ENCODE measurements at regions not wholly inside any gene's neighbourhood (a gene's known extent, or its start where the extent isn't known, plus 50 kb on each side); places are given as distances from the start of the nearest gene placed in this dataset.

DNA sequence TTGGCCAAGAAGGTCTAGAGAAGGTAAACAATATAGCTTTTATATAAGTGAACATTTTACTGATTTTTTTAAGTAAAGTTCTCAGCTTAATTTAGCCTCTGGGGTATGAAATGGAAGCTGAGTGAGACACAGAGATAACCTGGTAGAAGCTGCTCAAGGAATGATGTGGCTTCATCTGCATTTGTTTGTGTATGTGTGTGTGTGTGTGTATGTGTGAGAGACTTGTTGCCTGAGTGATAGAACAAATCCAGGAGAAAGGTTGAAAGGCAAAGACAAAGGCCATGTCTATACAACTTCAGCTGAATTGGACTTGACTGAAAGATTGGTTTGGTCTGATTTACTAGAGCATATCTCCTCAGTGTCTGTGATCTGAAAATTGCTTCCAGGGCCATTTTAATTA lies 63.6 kb downstream of the PCDH7 start:
- no peaks in the 10 kb centered on the region for H3K36me3 ChIP-seq (ENCODE audit: control insufficient read depth, insufficient read depth, low read length)
- no peak overlapping the region for H3K4me3 ChIP-seq (ENCODE audit: extremely low read depth, insufficient read depth, low read length, poor library complexity, severe bottlenecking)
- no peaks in the 10 kb centered on the region for H3K4me1 ChIP-seq (ENCODE audit: control insufficient read depth, insufficient read depth, low read length, poor library complexity, severe bottlenecking)
- H3K27ac ChIP-seq (ENCODE audit: low read depth, low read length, severe bottlenecking): no peak overlapping the region
- no peaks in the 10 kb centered on the region for H3K9me3 ChIP-seq (ENCODE audit: control insufficient read depth, low read length)

DNA sequence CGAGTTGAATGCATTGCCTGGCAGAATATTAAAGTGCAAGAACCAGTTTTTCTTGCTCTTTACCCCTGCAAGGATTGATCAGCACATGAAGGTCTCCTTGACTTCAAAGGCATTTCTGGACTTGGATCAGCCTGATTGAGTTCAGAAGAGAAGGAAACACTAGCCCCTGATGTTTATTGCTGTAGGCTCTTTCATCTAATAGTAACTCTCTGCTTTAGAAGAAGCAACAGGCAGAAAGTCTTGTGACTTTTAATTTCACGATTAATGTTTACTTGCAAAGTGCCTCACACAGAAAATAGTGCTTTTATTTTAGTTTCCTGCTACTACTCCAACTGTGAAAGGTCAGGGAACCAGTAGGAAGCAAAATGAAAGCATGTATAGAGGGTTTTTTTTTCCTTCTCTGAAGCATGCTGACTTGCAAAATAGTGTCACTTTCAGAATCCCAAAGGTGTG lies 69.1 kb downstream of the PCDH7 start:
- no peak overlapping the region for H3K27ac ChIP-seq (ENCODE audit: low read depth, low read length, severe bottlenecking)
- WGBS, 2 experiments (ENCODE audit: insufficient coverage in 2 of 2): 71 to 86% methylated on average over 1 of the region's 2 CpGs
- H3K9me3 ChIP-seq (ENCODE audit: control insufficient read depth, low read length): no peaks in the 10 kb centered on the region
- H3K4me1 ChIP-seq (ENCODE audit: control insufficient read depth, insufficient read depth, low read length, poor library complexity, severe bottlenecking): no peaks in the 10 kb centered on the region
- H3K36me3 ChIP-seq (ENCODE audit: control insufficient read depth, insufficient read depth, low read length): no peaks in the 10 kb centered on the region
- H3K4me3 ChIP-seq (ENCODE audit: extremely low read depth, insufficient read depth, low read length, poor library complexity, severe bottlenecking): no peak overlapping the region

DNA sequence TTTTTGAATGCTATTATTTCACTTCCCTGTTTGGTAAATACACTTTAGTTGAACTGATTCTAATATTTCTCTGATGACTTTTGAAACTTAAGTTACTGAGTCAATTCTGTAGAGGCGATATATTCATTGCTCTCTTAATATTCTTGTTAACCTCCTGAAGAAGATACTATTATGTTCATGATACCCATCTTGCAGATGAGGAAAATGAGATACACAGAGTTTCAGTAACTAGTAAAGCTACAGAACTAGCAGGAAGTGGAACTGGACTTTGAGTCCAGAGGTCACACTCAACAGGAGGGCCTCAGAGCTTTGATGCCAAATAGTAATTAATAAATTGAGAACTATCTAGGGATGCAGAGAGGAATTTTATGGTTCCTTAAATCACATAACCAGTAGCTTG lies 70.0 kb downstream of the PCDH7 start:
- no peak overlapping the region for H3K4me3 ChIP-seq (ENCODE audit: extremely low read depth, insufficient read depth, low read length, poor library complexity, severe bottlenecking)
- H3K4me1 ChIP-seq (ENCODE audit: control insufficient read depth, insufficient read depth, low read length, poor library complexity, severe bottlenecking): no peaks in the 10 kb centered on the region
- WGBS, 2 experiments (ENCODE audit: insufficient coverage in 2 of 2): no CpG with 5 or more reads among the region's 1 CpG
- peaks cover 1% of the 10 kb centered on the region for H3K36me3 ChIP-seq (ENCODE audit: control insufficient read depth, insufficient read depth, low read length)
- H3K9me3 ChIP-seq (ENCODE audit: control insufficient read depth, low read length): no peaks in the 10 kb centered on the region
- no peak overlapping the region for H3K27ac ChIP-seq (ENCODE audit: low read depth, low read length, severe bottlenecking)

DNA sequence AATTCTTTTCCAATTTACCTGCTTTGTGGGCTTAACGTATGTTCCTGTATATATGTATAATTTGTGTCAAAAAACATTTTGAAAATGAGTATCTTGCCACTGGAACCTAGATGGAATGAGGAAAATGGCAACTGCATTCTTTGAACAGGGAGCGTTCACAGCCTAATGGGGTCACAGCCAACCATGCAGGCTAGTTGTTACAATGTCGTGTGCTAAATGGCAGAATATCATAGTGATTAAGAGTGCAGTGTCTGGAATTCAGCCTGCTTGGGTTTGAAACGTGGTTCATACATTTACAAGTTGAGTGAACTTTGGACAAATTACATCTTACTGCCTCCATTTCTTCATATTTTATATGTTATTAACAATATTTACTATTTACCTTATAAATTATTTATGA lies 70.8 kb downstream of the PCDH7 start:
- Histone ChIP-seq H3K36me3 (ENCODE audit: control insufficient read depth, insufficient read depth, low read length) (peaks cover 4% of the 10 kb centered on the region), H3K27ac (ENCODE audit: low read depth, low read length, severe bottlenecking) (no peak overlapping the region), H3K9me3 (ENCODE audit: control insufficient read depth, low read length) (no peaks in the 10 kb centered on the region), H3K4me1 (ENCODE audit: control insufficient read depth, insufficient read depth, low read length, poor library complexity, severe bottlenecking) (no peaks in the 10 kb centered on the region), H3K4me3 (ENCODE audit: extremely low read depth, insufficient read depth, low read length, poor library complexity, severe bottlenecking) (no peak overlapping the region)
- WGBS, 2 experiments (ENCODE audit: insufficient coverage in 2 of 2): 87 to 89% methylated on average over 1 to 2 of the region's 4 CpGs

DNA sequence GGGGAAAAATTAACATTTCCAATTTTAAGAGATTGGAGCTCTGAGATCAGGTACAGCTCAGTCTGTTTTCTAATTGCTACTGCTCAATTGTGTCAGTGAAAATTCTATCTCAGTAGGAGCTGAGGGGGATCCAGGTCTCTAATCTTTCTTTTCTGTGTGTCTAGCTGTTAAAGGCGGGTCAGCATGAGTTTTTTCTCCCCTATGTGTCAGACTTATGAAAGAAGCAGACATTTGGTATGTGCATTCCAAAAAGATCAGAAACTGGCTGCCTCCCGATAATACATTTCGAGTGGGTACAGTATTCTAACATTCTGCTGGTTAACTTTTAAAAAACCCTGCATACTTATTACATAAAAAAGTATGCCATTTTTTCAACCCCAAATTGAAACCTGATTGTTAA lies 72.4 kb downstream of the PCDH7 start:
- Histone ChIP-seq H3K27ac (ENCODE audit: low read depth, low read length, severe bottlenecking) (no peak overlapping the region), H3K36me3 (ENCODE audit: control insufficient read depth, insufficient read depth, low read length) (peaks cover 4% of the 10 kb centered on the region), H3K4me3 (ENCODE audit: extremely low read depth, insufficient read depth, low read length, poor library complexity, severe bottlenecking) (no peak overlapping the region), H3K4me1 (ENCODE audit: control insufficient read depth, insufficient read depth, low read length, poor library complexity, severe bottlenecking) (no peaks in the 10 kb centered on the region), H3K9me3 (ENCODE audit: control insufficient read depth, low read length) (no peaks in the 10 kb centered on the region)
- WGBS, 2 experiments (ENCODE audit: insufficient coverage in 2 of 2): 100% methylated on average over 1 of the region's 3 CpGs; no CpG with 5 or more reads in 1 of the 2 experiments

DNA sequence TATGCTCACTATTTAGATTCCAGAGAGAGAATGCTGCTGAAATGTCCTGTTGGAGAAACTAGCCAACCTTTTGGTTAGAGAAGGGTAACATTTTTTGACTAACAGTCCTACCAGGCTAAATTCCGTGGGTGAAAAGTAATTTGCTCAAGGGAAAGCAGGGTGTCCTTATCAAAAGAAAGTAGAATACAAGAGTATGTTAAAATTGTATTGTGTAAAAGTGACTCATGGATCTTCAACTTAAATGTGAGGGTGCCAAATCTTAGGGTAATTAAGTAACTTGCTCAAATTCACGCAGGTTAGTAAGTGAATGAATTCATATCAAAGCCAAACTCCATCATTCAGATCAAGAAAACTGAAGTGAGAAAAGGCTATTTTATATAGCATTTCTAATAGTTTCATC lies 81.7 kb downstream of the PCDH7 start:
- Histone ChIP-seq H3K4me3 (ENCODE audit: extremely low read depth, insufficient read depth, low read length, poor library complexity, severe bottlenecking) (no peak overlapping the region), H3K27ac (ENCODE audit: low read depth, low read length, severe bottlenecking) (no peak overlapping the region), H3K4me1 (ENCODE audit: control insufficient read depth, insufficient read depth, low read length, poor library complexity, severe bottlenecking) (peaks cover 3% of the 10 kb centered on the region), H3K9me3 (ENCODE audit: control insufficient read depth, low read length) (no peaks in the 10 kb centered on the region), H3K36me3 (ENCODE audit: control insufficient read depth, insufficient read depth, low read length) (peaks cover 4% of the 10 kb centered on the region)
- WGBS, 2 experiments (ENCODE audit: insufficient coverage in 2 of 2): 75 to 100% methylated on average over 1 of the region's 2 CpGs

DNA sequence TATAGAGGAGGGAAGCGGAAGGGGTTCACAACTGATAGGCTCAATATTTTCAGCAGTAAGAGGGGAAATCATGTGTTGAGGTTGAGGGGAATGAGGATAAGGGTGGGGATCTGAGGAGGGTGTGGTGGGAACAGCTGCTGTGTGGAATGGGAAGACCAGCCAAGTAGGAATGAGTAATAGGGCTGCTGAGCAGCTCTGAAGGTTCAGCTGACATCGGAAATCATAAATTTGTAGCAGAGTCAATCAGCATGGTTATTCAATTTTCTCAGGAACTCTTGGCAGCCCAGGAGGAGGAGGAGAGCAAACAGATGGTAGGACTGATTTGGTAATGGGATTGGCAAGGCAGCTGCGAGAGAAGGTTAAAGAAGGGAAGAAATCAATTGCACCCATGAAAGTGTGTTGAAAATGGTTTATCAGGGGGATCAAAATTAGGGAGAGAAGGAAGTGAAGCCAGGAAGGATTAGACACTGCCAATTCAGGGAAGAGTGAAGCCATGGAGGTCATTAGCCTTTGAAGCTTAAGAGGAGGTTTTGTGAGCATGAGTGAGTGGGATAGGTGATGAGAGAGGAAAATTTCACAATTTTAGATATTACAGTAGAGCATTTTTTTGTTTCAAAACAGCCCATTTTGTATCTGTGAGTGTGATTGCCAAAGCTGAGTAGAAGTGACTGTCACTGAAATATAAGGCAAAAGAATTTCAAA lies 82.6 kb downstream of the PCDH7 start:
- Histone ChIP-seq H3K4me1 (ENCODE audit: control insufficient read depth, insufficient read depth, low read length, poor library complexity, severe bottlenecking) (peaks cover 3% of the 10 kb centered on the region), H3K9me3 (ENCODE audit: control insufficient read depth, low read length) (no peaks in the 10 kb centered on the region), H3K4me3 (ENCODE audit: extremely low read depth, insufficient read depth, low read length, poor library complexity, severe bottlenecking) (no peak overlapping the region), H3K36me3 (ENCODE audit: control insufficient read depth, insufficient read depth, low read length) (peaks cover 4% of the 10 kb centered on the region), H3K27ac (ENCODE audit: low read depth, low read length, severe bottlenecking) (no peak overlapping the region)
- 96% methylated on average over 3 of the region's 3 CpGs for WGBS, 2 experiments (ENCODE audit: insufficient coverage in 2 of 2)

DNA sequence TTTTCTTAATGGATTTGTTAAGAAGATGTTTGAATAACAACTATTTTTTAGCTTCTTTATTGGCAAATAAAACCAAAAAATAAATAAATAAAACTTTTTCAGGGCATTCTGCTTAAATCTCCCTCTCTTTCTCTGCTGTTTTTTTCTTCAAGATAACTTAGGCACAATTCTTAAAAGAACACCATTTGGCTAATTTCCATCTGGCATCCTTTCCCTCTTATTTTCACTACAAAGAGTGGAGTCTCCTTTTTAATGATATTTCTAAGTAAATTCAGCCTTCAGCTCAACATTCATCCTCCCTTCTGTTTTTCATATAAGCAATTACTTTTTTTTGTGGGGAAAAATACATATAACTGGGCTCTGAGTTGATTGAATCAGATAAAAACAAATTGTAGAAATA lies 88.1 kb downstream of the PCDH7 start:
- Histone ChIP-seq H3K4me3 (ENCODE audit: extremely low read depth, insufficient read depth, low read length, poor library complexity, severe bottlenecking) (no peak overlapping the region), H3K9me3 (ENCODE audit: control insufficient read depth, low read length) (no peaks in the 10 kb centered on the region), H3K4me1 (ENCODE audit: control insufficient read depth, insufficient read depth, low read length, poor library complexity, severe bottlenecking) (no peaks in the 10 kb centered on the region), H3K27ac (ENCODE audit: low read depth, low read length, severe bottlenecking) (no peak overlapping the region), H3K36me3 (ENCODE audit: control insufficient read depth, insufficient read depth, low read length) (peaks cover 4% of the 10 kb centered on the region)

DNA sequence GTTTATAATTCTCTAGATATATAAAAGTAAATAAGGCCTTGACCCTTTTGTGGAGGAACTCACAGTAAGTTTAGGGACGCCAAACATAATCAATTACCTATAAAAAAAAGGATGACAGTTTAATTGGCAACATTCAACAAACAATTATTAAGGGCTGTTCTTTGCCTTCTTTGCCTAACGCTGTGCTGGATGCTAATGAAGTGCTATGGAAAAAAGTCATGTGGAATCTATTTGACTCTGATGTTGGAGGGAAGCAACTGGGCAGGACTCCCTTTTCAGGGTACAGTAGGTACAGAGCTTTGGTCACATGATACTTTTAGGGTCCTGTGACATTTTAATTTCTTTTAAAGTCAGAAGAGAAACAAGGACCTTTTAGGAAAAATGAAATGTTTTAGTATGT lies 91.1 kb downstream of the PCDH7 start:
- no peaks in the 10 kb centered on the region for H3K4me1 ChIP-seq (ENCODE audit: control insufficient read depth, insufficient read depth, low read length, poor library complexity, severe bottlenecking)
- no peaks in the 10 kb centered on the region for H3K36me3 ChIP-seq (ENCODE audit: control insufficient read depth, insufficient read depth, low read length)
- no peaks in the 10 kb centered on the region for H3K9me3 ChIP-seq (ENCODE audit: control insufficient read depth, low read length)
- WGBS, 2 experiments (ENCODE audit: insufficient coverage in 2 of 2): no CpG with 5 or more reads among the region's 2 CpGs
- no peak overlapping the region for H3K4me3 ChIP-seq (ENCODE audit: extremely low read depth, insufficient read depth, low read length, poor library complexity, severe bottlenecking)
- H3K27ac ChIP-seq (ENCODE audit: low read depth, low read length, severe bottlenecking): no peak overlapping the region

DNA sequence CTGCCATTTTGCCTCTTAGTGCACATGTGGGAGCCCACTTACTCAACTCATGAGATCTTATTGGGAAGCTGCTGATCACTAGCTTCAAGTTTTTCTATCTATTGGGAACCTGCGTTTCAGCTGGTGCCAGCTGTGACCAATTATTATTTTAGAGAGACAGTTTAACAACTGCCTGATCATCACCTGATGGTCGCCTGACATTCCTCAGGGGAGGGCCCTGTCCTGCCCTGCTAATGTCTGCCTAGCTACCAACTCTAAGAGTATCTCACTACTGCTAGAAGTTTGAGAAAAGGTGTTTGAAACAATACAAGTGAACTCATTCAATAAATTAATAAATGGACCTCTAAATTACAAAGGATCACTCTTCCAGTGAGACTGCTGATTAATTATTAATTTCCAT lies 95.5 kb downstream of the PCDH7 start:
- Histone ChIP-seq H3K36me3 (ENCODE audit: control insufficient read depth, insufficient read depth, low read length) (no peaks in the 10 kb centered on the region), H3K4me3 (ENCODE audit: extremely low read depth, insufficient read depth, low read length, poor library complexity, severe bottlenecking) (no peak overlapping the region), H3K4me1 (ENCODE audit: control insufficient read depth, insufficient read depth, low read length, poor library complexity, severe bottlenecking) (no peaks in the 10 kb centered on the region), H3K9me3 (ENCODE audit: control insufficient read depth, low read length) (no peaks in the 10 kb centered on the region), H3K27ac (ENCODE audit: low read depth, low read length, severe bottlenecking) (no peak overlapping the region)
- WGBS, 2 experiments (ENCODE audit: insufficient coverage in 2 of 2): 100% methylated on average over 1 to 2 of the region's 2 CpGs

DNA sequence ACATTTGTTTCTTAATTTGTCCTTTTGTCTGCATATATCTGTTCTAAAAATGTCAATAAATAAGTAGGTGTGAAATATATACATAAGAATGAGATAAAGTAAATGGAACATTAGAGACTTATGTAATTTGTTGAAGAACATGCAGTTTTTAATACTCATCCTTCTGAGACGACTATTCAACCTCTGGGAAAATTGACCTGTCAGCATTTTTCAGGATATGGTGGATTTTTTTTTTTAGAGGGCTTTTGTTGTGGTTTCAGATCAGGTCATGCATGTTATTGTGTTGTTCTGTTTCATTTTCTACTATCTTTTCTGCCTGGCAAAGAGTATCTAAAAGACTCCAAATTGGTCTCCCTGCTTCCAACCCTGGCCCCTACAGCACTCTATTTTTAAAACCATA lies 97.3 kb downstream of the PCDH7 start:
- Histone ChIP-seq H3K4me3 (ENCODE audit: extremely low read depth, insufficient read depth, low read length, poor library complexity, severe bottlenecking) (no peak overlapping the region), H3K4me1 (ENCODE audit: control insufficient read depth, insufficient read depth, low read length, poor library complexity, severe bottlenecking) (peaks cover 6% of the 10 kb centered on the region), H3K27ac (ENCODE audit: low read depth, low read length, severe bottlenecking) (no peak overlapping the region), H3K9me3 (ENCODE audit: control insufficient read depth, low read length) (no peaks in the 10 kb centered on the region), H3K36me3 (ENCODE audit: control insufficient read depth, insufficient read depth, low read length) (no peaks in the 10 kb centered on the region)
- 80% methylated on average over 1 of the region's 1 CpG; no CpG with 5 or more reads in 1 of the 2 experiments for WGBS, 2 experiments (ENCODE audit: insufficient coverage in 2 of 2)

Data from mesodermal cell (in vitro differentiated cells).